Mesothelial cell of epicardium (in vitro differentiated cells): ENCODE measurements at regions not wholly inside any gene's neighbourhood (a gene's known extent, or its start where the extent isn't known, plus 50 kb on each side); places are given as distances from the start of the nearest gene placed in this dataset.
"Not testable (repeated sequence)": the region's sequence is repeated elsewhere in the genome, so short reads cannot be mapped to it uniquely, and the experiment has no call there.

Experiments
- DNase-seq, 2 experiments: peaks; one replicate each; pipeline ENCODE4 v3.0.0; 2021; ENCODE audit warnings: low spot score in 2 of 2; ENCODE audit not compliant: unreplicated experiment in 2 of 2
- H3K27ac Mint-ChIP-seq: 2 replicates; pipeline ENCODE4 v1.8.0; 2021; ENCODE audit warnings: mixed read lengths
- H3K27me3 Mint-ChIP-seq: 2 replicates; pipeline ENCODE4 v1.8.0; 2021; ENCODE audit warnings: low read depth, mixed read lengths
- H3K36me3 Mint-ChIP-seq: 2 replicates; pipeline ENCODE4 v1.8.0; 2021; ENCODE audit warnings: mixed read lengths
- H3K4me1 Mint-ChIP-seq: 2 replicates; pipeline ENCODE4 v1.8.0; 2021; ENCODE audit warnings: mixed read lengths
- H3K4me3 Mint-ChIP-seq: 2 replicates; pipeline ENCODE4 v1.8.0; 2021; ENCODE audit warnings: mild to moderate bottlenecking, moderate library complexity, mixed read lengths
- H3K9me3 Mint-ChIP-seq: 2 replicates; pipeline ENCODE4 v1.8.0; 2021; ENCODE audit warnings: mixed read lengths
- TF ChIP-seq, protein P1 (sequence below): fragments of 200-600 bp; sonication (generic); IDR thresholded peaks from one replicate; pipeline ENCODE4 v1.5.0; 2021; ENCODE audit warnings: antibody characterized with exemption; ENCODE audit not compliant: unreplicated experiment

DNA sequence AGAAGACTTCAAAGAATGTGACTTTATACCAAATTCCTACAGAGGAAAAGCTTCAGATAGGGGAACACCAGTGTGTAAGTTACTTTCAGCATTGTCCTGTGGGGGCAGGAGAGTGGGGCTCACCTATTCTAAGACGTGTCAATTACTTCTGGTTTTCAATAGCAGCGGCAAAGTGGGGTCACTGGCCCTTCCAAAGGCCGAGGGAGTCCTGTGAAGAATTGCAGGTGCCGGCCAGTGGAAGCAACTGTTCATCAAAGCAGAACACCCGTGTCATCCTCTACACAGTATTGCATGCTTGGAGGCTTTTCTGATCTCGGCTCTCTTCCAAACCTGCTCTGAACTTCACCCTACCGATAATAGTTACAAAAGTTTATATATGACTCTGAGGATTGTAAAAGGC lies 1176.5 kb upstream of the TMEFF2 start:
- H3K4me3 Mint-ChIP-seq, result no peak overlapping the region
- H3K27ac Mint-ChIP-seq, result no peak overlapping the region
- DNase-seq, result no peak
- no peaks in the 10 kb centered on the region for H3K27me3 Mint-ChIP-seq
- peaks cover 2% of the 10 kb centered on the region for H3K4me1 Mint-ChIP-seq
- no peaks in the 10 kb centered on the region for H3K36me3 Mint-ChIP-seq
- TF ChIP-seq, protein P1, sequence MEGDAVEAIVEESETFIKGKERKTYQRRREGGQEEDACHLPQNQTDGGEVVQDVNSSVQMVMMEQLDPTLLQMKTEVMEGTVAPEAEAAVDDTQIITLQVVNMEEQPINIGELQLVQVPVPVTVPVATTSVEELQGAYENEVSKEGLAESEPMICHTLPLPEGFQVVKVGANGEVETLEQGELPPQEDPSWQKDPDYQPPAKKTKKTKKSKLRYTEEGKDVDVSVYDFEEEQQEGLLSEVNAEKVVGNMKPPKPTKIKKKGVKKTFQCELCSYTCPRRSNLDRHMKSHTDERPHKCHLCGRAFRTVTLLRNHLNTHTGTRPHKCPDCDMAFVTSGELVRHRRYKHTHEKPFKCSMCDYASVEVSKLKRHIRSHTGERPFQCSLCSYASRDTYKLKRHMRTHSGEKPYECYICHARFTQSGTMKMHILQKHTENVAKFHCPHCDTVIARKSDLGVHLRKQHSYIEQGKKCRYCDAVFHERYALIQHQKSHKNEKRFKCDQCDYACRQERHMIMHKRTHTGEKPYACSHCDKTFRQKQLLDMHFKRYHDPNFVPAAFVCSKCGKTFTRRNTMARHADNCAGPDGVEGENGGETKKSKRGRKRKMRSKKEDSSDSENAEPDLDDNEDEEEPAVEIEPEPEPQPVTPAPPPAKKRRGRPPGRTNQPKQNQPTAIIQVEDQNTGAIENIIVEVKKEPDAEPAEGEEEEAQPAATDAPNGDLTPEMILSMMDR, result no peak
- H3K9me3 Mint-ChIP-seq, result no peaks in the 10 kb centered on the region

DNA sequence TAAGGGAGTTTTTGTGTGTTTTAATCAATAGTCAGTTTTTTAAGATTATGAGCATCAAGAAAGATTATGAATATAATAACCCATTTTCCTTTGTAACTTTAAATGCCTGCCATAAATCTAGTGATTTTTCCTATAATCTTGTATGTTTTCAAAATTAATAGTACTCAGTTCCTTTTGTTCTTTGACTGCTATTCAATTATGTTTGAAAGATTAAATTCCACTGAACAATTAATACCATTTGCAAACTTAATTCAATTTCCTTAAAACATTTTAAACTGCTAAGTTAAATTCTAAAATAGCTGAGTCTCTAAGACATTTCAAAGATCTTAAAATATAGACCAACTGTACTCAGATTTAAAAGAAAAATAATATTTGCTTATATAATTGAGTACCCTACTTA lies 1173.9 kb upstream of the TMEFF2 start:
- TF ChIP-seq, protein P1, result no peak
- H3K27me3 Mint-ChIP-seq, result no peaks in the 10 kb centered on the region
- H3K4me1 Mint-ChIP-seq, result peaks cover 2% of the 10 kb centered on the region
- H3K27ac Mint-ChIP-seq, result no peak overlapping the region
- H3K9me3 Mint-ChIP-seq, result no peaks in the 10 kb centered on the region
- no peak overlapping the region for H3K4me3 Mint-ChIP-seq
- DNase-seq, result no peak
- no peaks in the 10 kb centered on the region for H3K36me3 Mint-ChIP-seq

DNA sequence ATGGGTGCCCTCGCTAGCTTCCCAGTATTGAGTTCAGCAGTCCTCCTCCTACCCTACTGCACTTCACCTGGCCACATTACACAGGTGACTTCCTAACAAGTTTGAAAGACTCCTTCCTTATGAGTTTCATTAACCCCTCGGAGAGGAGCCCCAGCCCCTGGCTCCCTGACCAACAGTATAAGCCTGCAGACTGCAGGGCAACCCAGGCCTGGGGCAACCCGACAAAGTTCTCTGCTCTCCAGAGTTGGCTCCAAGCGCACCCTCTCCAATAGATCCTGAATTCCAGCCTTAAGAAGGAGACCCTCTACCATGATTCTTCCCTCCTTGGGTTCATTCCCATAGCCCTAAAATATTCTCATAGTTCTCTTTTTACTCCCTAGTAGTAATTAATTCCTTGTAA lies 1162.8 kb upstream of the TMEFF2 start:
- no peaks in the 10 kb centered on the region for H3K4me1 Mint-ChIP-seq
- H3K9me3 Mint-ChIP-seq, result no peaks in the 10 kb centered on the region
- no peaks in the 10 kb centered on the region for H3K27me3 Mint-ChIP-seq
- no peak overlapping the region for H3K4me3 Mint-ChIP-seq
- TF ChIP-seq, protein P1, result no peak
- DNase-seq, result no peak
- H3K27ac Mint-ChIP-seq, result no peak overlapping the region
- H3K36me3 Mint-ChIP-seq, result no peaks in the 10 kb centered on the region

DNA sequence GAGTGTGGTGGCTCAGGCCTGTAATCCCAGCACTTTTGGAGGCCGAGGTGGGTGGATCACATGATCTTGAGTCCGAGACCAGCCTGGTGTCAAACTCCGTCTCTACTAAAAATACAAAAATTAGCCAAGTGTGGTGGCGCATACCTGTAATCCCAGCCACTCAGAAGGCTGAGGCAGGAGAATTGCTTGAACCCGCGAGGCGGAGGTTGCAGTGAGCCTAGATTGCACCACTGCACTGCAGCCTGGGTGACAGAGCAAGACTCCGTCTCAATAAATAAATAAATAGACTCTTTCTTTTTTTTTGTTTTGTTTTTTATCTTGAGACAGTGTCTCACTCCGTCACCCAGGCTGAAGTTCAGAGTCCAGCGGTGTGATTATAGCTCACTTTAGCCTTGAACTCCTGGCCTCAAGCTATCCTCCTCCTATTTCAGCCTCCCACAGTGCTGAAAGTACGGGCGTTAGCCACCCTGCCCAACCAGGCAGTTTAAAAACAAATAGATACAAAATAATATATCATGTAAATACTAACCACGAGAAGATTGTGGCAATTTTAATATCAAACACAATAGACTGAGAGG lies 1158.0 kb upstream of the TMEFF2 start:
- not testable (repeated sequence) for DNase-seq, H3K36me3 Mint-ChIP-seq

DNA sequence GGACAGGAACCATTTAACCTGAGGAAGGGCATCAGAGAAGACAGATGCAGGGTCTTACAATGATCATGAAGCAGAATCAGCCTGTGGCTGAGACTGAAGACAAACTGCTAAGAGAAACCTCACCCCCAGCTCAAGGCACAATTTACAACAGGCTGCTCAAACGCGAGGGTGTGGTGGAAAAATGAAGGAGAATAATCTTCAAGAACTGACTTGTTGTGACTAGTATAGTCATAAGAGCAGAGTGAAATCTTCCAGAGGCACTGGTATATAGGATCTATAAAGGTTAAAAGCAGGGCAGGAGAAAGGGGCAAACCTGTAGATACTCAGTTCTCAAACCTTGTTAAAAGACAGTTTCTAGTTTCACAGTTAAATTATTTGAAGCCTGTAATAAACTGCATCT lies 1155.8 kb upstream of the TMEFF2 start:
- DNase-seq, result no peak
- TF ChIP-seq, protein P1, result no peak
- Mint-ChIP-seq H3K4me3 (no peak overlapping the region), H3K36me3 (no peaks in the 10 kb centered on the region), H3K27ac (no peak overlapping the region), H3K9me3 (no peaks in the 10 kb centered on the region), H3K4me1 (peaks cover 6% of the 10 kb centered on the region), H3K27me3 (no peaks in the 10 kb centered on the region)

More for the DNA sequence above, 1158.0 kb upstream of the TMEFF2 start:
- H3K4me3 Mint-ChIP-seq, H3K9me3 Mint-ChIP-seq, H3K27ac Mint-ChIP-seq, H3K4me1 Mint-ChIP-seq, H3K27me3 Mint-ChIP-seq: not testable (repeated sequence)

DNA sequence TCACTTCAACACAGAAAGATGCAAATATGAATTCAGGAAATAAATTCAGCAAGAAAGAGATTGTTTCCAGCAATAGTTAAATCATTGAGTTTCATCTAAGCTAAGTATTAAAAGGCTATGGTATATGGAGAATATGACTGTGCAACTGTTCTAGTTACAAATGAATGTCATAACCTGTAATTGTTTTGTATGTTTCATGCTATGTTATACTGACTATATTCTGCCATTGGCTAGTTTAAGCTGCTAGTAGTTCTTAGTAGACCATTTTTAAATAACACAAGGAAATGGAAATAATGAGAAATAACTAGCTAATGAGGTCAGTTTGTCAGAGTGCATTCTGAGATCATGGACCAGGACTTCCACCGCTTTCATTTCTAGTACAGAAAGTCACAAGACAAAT lies 1154.9 kb upstream of the TMEFF2 start:
- H3K9me3 Mint-ChIP-seq, result no peaks in the 10 kb centered on the region
- DNase-seq, result no peak

More for the DNA sequence above, 1154.9 kb upstream of the TMEFF2 start:
- Mint-ChIP-seq H3K27ac (no peak overlapping the region), H3K36me3 (no peaks in the 10 kb centered on the region), H3K4me3 (no peak overlapping the region), H3K4me1 (peaks cover 6% of the 10 kb centered on the region), H3K27me3 (no peaks in the 10 kb centered on the region)
- TF ChIP-seq, protein P1, result no peak
